K562 (cell line): ENCODE measurements at regions not wholly inside any gene's neighbourhood (a gene's known extent, or its start where the extent isn't known, plus 50 kb on each side); places are given as distances from the start of the nearest gene placed in this dataset.

Experiments
- C11orf30 ChIP-seq: fragments of 450-650 bp; IDR thresholded peaks from 2 replicates; pipeline ENCODE4 v1.6.1; 2016; ENCODE audit warnings: low read depth, mild to moderate bottlenecking
- CREBBP ChIP-seq: IDR thresholded peaks from one replicate; pipeline ENCODE4 v1.6.1; 2012; ENCODE audit warnings: low read depth, mild to moderate bottlenecking, control low read depth, inconsistent platforms, low read length
- ETV1 ChIP-seq: fragments of 450-650 bp; conservative IDR thresholded peaks from 2 replicates; pipeline ENCODE4 v1.6.1; 2016; ENCODE audit warnings: missing genetic modification characterization, control low read depth, low read depth, missing compliant biosample characterization
- HMG20B ChIP-seq: fragments of 250-450 bp; sonication (Bioruptor Pico); IDR thresholded peaks from 2 replicates; pipeline ENCODE4 v1.5.0; 2021; ENCODE audit warnings: mild to moderate bottlenecking
- KLF10 ChIP-seq: fragments of 250-450 bp; sonication (Bioruptor Pico); IDR thresholded peaks from 2 replicates; pipeline ENCODE4 v1.6.1; 2021; ENCODE audit warnings: matching md5 sums
- MIER1 ChIP-seq: fragments of 450-650 bp; IDR thresholded peaks from 2 replicates; pipeline ENCODE4 v1.6.1; 2016; ENCODE audit warnings: antibody characterized with exemption, mild to moderate bottlenecking, low read depth
- NCOA4 ChIP-seq: fragments of 450-650 bp; IDR thresholded peaks from 2 replicates; pipeline ENCODE4 v1.6.1; 2018; ENCODE audit warnings: mild to moderate bottlenecking; ENCODE audit not compliant: partially characterized antibody
- PATZ1 ChIP-seq: fragments of 250-450 bp; sonication (Bioruptor Pico); IDR thresholded peaks from 2 replicates; pipeline ENCODE4 v1.5.0; 2020; ENCODE audit warnings: mild to moderate bottlenecking, borderline replicate concordance
- PPARD ChIP-seq: fragments of 250-450 bp; sonication (Bioruptor Pico); IDR thresholded peaks from 2 replicates; pipeline ENCODE4 v1.8.0; 2022; ENCODE audit warnings: inconsistent platforms, mild to moderate bottlenecking, moderate library complexity
- RNF2 ChIP-seq: sonication (generic); IDR thresholded peaks from 2 replicates; pipeline ENCODE4 v1.6.1; 2016
- SOX6 ChIP-seq: fragments of 450-650 bp; IDR thresholded peaks from 2 replicates; pipeline ENCODE4 v1.6.1; 2014; ENCODE audit warnings: mild to moderate bottlenecking
- TAF9B ChIP-seq: fragments of 450-650 bp; IDR thresholded peaks from 2 replicates; pipeline ENCODE4 v1.6.1; 2018; ENCODE audit warnings: mild to moderate bottlenecking; ENCODE audit not compliant: partially characterized antibody
- TCF7L2 ChIP-seq: fragments of 150-350 bp; IDR thresholded peaks from 2 replicates; pipeline ENCODE4 v1.6.1; 2016; ENCODE audit warnings: low read depth, mild to moderate bottlenecking, low read length, moderate library complexity
- XRCC4 ChIP-seq: IDR thresholded peaks from one replicate; pipeline ENCODE4 v1.6.1; 2011; ENCODE audit not compliant: insufficient read depth, insufficient read length; ENCODE audit errors: extremely low read depth
- ZBTB2 ChIP-seq: fragments of 450-650 bp; IDR thresholded peaks from 2 replicates; pipeline ENCODE4 v1.6.1; 2016; ENCODE audit warnings: antibody characterized with exemption
- ZBTB7A ChIP-seq: IDR thresholded peaks from 2 replicates; pipeline ENCODE4 v1.6.1; 2011; ENCODE audit warnings: low read depth, mild to moderate bottlenecking, low read length, moderate library complexity, borderline replicate concordance; ENCODE audit not compliant: control insufficient read depth
- ZFP1 ChIP-seq: fragments of 450-650 bp; formaldehyde crosslinking; IDR thresholded peaks from 2 replicates; pipeline ENCODE4 v1.4.0; 2020; ENCODE audit warnings: mild to moderate bottlenecking, mixed read lengths
- ZNF311 ChIP-seq: fragments of 250-450 bp; sonication (Bioruptor Pico); IDR thresholded peaks from 2 replicates; pipeline ENCODE4 v1.4.0; 2020; ENCODE audit warnings: mild to moderate bottlenecking, moderate library complexity
- ZNF324 ChIP-seq: fragments of 250-450 bp; sonication (Bioruptor Pico); IDR thresholded peaks from 2 replicates; pipeline ENCODE4 v1.4.0; 2020; ENCODE audit warnings: mild to moderate bottlenecking
- ZNF584 ChIP-seq: fragments of 200-800 bp; sonication (Bioruptor generic); IDR thresholded peaks from 2 replicates; pipeline ENCODE4 v1.6.1; 2016; ENCODE audit warnings: low read depth, mild to moderate bottlenecking, missing genetic modification characterization, missing compliant biosample characterization
- ZNF766 ChIP-seq: fragments of 200-800 bp; sonication (Bioruptor generic); conservative IDR thresholded peaks from 2 replicates; pipeline ENCODE4 v1.6.1; 2016; ENCODE audit warnings: missing genetic modification characterization, missing compliant biosample characterization
- ZNF77 ChIP-seq: fragments of 250-450 bp; sonication (Bioruptor Pico); IDR thresholded peaks from 2 replicates; pipeline ENCODE4 v1.5.0; 2020
- TF ChIP-seq, protein P1 (sequence below): sonication (generic); formaldehyde crosslinking; IDR thresholded peaks from 2 replicates; pipeline ENCODE4 v1.8.0; 2022; ENCODE audit warnings: mild to moderate bottlenecking, missing genetic modification reagents
- TF ChIP-seq, protein P2 (sequence below): sonication (generic); formaldehyde crosslinking; IDR thresholded peaks from 2 replicates; pipeline ENCODE4 v1.8.0; 2022; ENCODE audit warnings: mild to moderate bottlenecking, missing genetic modification reagents
- TF ChIP-seq, protein P3 (sequence below): fragments of 450-650 bp; formaldehyde crosslinking; IDR thresholded peaks from 2 replicates; pipeline ENCODE4 v1.4.0; 2020; ENCODE audit warnings: mild to moderate bottlenecking, moderate library complexity

GRCh38 chr10:61211468-61211867, 241.7 kb downstream of the TMEM26 start (continued):
- TF ChIP-seq ZBTB2 (no peak), C11orf30 (0 out of 2 replicates have a peak, but pooled peaks have one; percentile 9), ETV1 (no peak), ZNF324 (CRISPR knock-in tag) (no peak), PATZ1 (CRISPR knock-in tag) (no peak), MIER1 (no peak), ZFP1 (CRISPR knock-in tag) (no peak), SOX6 (no peak), ZNF311 (CRISPR knock-in tag) (no peak), ZNF766 (CRISPR knock-in tag) (no peak), NCOA4 (no peak), XRCC4 (no peak), ZBTB7A (no peak), TCF7L2 (no peak), PPARD (CRISPR knock-in tag) (no peak), CREBBP (no peak), ZNF77 (CRISPR knock-in tag) (no peak), HMG20B (CRISPR knock-in tag) (no peak), ZNF584 (CRISPR knock-in tag) (no peak), KLF10 (CRISPR knock-in tag) (no peak), TAF9B (no peak), RNF2 (no peak)
- TF ChIP-seq, protein P1, sequence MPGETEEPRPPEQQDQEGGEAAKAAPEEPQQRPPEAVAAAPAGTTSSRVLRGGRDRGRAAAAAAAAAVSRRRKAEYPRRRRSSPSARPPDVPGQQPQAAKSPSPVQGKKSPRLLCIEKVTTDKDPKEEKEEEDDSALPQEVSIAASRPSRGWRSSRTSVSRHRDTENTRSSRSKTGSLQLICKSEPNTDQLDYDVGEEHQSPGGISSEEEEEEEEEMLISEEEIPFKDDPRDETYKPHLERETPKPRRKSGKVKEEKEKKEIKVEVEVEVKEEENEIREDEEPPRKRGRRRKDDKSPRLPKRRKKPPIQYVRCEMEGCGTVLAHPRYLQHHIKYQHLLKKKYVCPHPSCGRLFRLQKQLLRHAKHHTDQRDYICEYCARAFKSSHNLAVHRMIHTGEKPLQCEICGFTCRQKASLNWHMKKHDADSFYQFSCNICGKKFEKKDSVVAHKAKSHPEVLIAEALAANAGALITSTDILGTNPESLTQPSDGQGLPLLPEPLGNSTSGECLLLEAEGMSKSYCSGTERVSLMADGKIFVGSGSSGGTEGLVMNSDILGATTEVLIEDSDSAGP (CRISPR knock-in tag), result no peak
- TF ChIP-seq, protein P2, sequence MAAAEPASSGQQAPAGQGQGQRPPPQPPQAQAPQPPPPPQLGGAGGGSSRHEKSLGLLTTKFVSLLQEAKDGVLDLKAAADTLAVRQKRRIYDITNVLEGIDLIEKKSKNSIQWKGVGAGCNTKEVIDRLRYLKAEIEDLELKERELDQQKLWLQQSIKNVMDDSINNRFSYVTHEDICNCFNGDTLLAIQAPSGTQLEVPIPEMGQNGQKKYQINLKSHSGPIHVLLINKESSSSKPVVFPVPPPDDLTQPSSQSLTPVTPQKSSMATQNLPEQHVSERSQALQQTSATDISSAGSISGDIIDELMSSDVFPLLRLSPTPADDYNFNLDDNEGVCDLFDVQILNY (CRISPR knock-in tag), result no peak
- TF ChIP-seq, protein P3, sequence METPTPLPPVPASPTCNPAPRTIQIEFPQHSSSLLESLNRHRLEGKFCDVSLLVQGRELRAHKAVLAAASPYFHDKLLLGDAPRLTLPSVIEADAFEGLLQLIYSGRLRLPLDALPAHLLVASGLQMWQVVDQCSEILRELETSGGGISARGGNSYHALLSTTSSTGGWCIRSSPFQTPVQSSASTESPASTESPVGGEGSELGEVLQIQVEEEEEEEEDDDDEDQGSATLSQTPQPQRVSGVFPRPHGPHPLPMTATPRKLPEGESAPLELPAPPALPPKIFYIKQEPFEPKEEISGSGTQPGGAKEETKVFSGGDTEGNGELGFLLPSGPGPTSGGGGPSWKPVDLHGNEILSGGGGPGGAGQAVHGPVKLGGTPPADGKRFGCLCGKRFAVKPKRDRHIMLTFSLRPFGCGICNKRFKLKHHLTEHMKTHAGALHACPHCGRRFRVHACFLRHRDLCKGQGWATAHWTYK, result no peak
